ENCODE measurements at regions not wholly inside any gene's neighbourhood (a gene's known extent, or its start where the extent isn't known, plus 50 kb on each side); places are given as distances from the start of the nearest gene placed in this dataset.

GRCh38 chr12:4829793-4830162, 79.9 kb upstream of the KCNA1 start:
- TF ChIP-seq CTCF (IDR thresholded peaks at IDR 0.05) (no peak), EZH2 (IDR thresholded peaks at IDR 0.05; ENCODE audit: borderline replicate concordance, insufficient read depth, low read depth, low read length, poor library complexity, severe bottlenecking) (no peak)

Data from B cell (primary cell).